GM21723 (cell line): ENCODE measurements at regions not wholly inside any gene's neighbourhood (a gene's known extent, or its start where the extent isn't known, plus 50 kb on each side); places are given as distances from the start of the nearest gene placed in this dataset.

Source experiments
- ATAC-seq: cut with Tn5 transposase; IDR thresholded peaks from one replicate; pipeline ENCODE4 v1.9.1; 2021; ENCODE audit warnings: mild to moderate bottlenecking, moderate library complexity; ENCODE audit not compliant: unreplicated experiment

- ATAC-seq, result no peak
Observed at GRCh38 chr11:127066401-127067090, 66.0 kb upstream of the KIRREL3 start.

DNA sequence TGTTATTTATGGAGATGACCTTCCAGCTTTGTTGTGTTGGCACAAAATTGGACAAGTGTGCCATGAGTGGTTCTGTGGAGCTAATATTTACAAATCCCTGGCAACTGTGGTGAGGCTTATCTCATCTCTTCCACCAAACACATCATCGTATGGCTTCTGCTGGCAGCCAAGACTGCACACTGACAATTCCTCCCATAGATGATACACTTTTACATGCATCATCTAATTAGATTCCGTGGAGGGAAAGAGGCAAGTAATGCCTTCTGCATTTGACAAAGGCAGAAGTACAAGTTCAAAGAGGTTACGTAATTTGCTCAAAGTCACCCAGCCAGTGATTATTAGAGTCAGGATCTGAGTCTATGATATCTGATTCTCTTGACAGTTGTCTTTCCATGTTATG, 62.7 kb upstream of the KIRREL3 start:
- ATAC-seq, result no peak

GRCh38 chr11:127061947-127062346, 61.4 kb upstream of the KIRREL3 start:
- ATAC-seq, result no peak

DNA sequence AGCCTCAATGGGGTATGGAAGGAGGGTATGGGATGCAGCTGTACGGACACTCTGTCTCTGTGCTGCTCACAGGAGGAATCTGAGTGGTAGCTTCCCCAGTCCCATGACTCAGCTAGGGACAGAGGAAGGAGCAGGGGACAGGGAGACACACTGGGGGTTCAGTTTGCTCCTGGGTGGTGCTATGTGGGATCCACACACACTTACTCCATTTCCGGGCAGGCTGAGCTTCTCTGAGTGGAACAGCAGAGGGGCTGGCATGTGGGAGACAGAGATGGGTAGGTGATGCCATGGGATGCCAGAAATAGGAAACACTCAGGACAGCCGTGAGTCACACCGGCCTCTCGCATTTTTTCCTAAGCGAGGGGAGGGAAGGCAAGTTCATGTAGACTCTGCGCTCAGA, 59.2 kb upstream of the KIRREL3 start:
- ATAC-seq, result no peak

DNA sequence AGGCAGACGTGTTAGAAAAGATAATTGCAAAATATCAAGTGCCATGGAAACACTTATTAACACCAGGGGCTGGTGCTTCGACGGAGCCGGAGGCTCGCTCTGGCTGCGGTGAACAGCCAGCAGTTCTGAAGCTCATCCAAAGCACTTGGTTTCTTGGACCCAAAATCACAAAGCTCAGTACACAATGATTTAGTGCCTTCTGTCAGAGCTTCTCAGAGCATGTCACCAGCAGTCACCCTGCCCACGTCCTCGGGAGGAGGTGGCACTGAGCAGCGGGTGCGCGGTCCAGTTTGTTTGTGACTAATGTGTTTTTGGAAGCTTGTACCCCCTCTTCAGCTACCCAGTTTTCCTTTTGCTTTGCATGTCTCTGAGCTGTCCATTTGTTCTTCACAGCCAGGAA, 58.7 kb upstream of the KIRREL3 start:
- no peak for ATAC-seq

- ATAC-seq, result no peak
Observed at GRCh38 chr11:127058524-127058923, 58.0 kb upstream of the KIRREL3 start.

GRCh38 chr11:127057126-127057525, 56.6 kb upstream of the KIRREL3 start:
- ATAC-seq, result no peak

- no peak for ATAC-seq
Observed at GRCh38 chr11:127056338-127056971, 55.9 kb upstream of the KIRREL3 start.

GRCh38 chr11:127055236-127055635, 54.7 kb upstream of the KIRREL3 start:
- no peak for ATAC-seq

DNA sequence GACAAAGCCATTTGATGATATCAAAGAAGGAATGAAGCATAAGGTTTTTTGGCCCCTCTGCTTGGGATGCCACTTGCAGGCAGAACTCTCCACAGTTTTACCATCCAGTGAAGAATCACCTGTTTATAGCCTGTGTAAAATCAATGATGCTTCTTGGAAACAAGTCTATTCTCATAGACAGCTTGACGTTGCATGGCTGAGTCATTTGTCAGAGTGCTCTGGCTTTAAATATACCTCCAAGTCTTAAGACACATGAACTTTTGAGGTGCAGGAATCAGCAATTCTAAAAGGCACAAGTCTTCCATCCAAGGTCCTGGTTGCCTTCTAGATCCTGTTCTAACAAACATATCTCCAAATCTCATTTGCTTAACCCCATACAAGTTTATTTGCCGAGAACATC, 53.6 kb upstream of the KIRREL3 start:
- ATAC-seq, result no peak

DNA sequence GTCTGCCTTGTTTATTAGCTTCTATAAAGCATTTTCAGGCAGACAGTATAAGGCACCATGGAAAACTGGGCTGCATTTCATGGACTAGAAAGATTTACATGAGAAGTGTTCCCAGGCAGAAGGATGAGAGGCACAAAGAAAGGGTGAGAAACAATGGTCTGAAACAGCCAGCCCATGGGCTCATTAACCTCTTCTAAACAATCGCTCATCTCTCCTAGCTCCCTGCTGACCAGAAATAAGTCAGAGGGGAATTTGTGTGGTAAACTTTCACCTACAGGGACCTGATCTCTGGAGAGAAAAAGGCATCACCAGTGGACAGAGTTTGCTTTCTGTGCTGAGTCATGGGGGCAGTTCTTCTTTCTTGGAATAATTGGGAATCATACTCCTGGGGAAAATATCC, 51.8 kb upstream of the KIRREL3 start:
- no peak for ATAC-seq
